ENCODE measurements at regions not wholly inside any gene's neighbourhood (a gene's known extent, or its start where the extent isn't known, plus 50 kb on each side); places are given as distances from the start of the nearest gene placed in this dataset.

DNA sequence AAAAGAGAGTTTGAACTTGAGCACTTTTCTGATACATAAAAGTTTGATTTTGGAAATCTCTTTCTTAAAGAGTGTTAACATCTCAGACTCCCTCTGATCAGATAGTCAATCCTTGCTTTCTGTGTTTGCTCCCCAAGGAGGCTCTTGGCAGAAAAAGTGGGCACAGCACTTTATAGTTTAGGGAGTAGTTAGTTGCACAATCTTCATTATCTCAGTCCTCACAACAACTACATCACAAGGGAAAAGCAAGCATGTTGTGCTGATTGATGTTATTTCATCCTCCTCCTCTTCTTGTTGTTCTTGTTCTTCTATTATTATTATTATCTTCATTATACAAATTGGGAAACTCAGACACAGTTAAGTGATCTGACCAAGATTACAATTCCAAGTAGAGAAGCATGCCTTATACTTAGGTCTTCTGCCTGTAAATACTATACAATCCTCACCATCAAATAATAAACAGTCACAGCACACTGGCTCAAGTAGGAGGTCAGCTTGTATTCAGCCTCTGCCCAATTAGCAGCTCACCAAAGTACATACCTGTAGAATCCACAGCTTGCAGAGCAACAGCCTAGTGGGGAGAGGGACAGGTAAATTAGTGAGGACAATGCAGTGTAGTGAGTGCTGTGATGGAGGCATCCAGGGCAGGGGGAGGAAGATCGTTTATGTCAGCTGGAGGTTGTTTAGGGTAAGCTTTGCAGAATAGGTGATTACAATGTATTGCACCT is 304.1 kb upstream of the MME start:
- Histone ChIP-seq H3K9me3 (ENCODE audit: low read length) (no peaks in the 10 kb centered on the region), H4K20me1 (ENCODE audit: insufficient read depth) (no peaks in the 10 kb centered on the region), H3K4me3 (ENCODE audit: low read length) (peak overlapping the region; percentile 14), H3K79me2 (replicated peaks; ENCODE audit: insufficient read depth, low read length) (no peaks in the 10 kb centered on the region), H3K27me3 (ENCODE audit: insufficient read depth, low read depth, low read length) (no peaks in the 10 kb centered on the region), H3K9me2 (ENCODE audit: insufficient read depth, low read length) (no peaks in the 10 kb centered on the region), H3K4me2 (ENCODE audit: low read length) (peak overlapping the region; percentile 13), H2AFZ (ENCODE audit: low read depth, low read length) (no peak overlapping the region), H3K27ac (ENCODE audit: low read length) (no peak overlapping the region), H3K36me3 (ENCODE audit: insufficient read depth, low read length) (no peaks in the 10 kb centered on the region), H3F3A (ENCODE audit: insufficient read depth, low read length, poor library complexity, severe bottlenecking) (no peaks in the 10 kb centered on the region), H3K9ac (ENCODE audit: low read length) (no peak overlapping the region)
- TF ChIP-seq EP300 (conservative IDR thresholded peaks at IDR 0.05; ENCODE audit: poor library complexity, severe bottlenecking) = no peak
- TF ChIP-seq POLR2AphosphoS5 (IDR thresholded peaks at IDR 0.05) = no peak
- no peak for TF ChIP-seq RAD21 (conservative IDR thresholded peaks at IDR 0.05)
- TF ChIP-seq EZH2 (IDR thresholded peaks at IDR 0.05; ENCODE audit: borderline replicate concordance, insufficient read depth, low read length, poor library complexity, severe bottlenecking) = no peak
- no peak for TF ChIP-seq MXI1 (conservative IDR thresholded peaks at IDR 0.05; ENCODE audit: poor library complexity, severe bottlenecking)
- no peak for TF ChIP-seq TAF1 (IDR thresholded peaks at IDR 0.05; ENCODE audit: low read depth)
- TF ChIP-seq, protein P1, sequence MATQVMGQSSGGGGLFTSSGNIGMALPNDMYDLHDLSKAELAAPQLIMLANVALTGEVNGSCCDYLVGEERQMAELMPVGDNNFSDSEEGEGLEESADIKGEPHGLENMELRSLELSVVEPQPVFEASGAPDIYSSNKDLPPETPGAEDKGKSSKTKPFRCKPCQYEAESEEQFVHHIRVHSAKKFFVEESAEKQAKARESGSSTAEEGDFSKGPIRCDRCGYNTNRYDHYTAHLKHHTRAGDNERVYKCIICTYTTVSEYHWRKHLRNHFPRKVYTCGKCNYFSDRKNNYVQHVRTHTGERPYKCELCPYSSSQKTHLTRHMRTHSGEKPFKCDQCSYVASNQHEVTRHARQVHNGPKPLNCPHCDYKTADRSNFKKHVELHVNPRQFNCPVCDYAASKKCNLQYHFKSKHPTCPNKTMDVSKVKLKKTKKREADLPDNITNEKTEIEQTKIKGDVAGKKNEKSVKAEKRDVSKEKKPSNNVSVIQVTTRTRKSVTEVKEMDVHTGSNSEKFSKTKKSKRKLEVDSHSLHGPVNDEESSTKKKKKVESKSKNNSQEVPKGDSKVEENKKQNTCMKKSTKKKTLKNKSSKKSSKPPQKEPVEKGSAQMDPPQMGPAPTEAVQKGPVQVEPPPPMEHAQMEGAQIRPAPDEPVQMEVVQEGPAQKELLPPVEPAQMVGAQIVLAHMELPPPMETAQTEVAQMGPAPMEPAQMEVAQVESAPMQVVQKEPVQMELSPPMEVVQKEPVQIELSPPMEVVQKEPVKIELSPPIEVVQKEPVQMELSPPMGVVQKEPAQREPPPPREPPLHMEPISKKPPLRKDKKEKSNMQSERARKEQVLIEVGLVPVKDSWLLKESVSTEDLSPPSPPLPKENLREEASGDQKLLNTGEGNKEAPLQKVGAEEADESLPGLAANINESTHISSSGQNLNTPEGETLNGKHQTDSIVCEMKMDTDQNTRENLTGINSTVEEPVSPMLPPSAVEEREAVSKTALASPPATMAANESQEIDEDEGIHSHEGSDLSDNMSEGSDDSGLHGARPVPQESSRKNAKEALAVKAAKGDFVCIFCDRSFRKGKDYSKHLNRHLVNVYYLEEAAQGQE (IDR thresholded peaks at IDR 0.05; ENCODE audit: borderline replicate concordance) = no peak
- TF ChIP-seq SMC3 (conservative IDR thresholded peaks at IDR 0.05; ENCODE audit: poor library complexity) = no peak
- TF ChIP-seq, protein P2, sequence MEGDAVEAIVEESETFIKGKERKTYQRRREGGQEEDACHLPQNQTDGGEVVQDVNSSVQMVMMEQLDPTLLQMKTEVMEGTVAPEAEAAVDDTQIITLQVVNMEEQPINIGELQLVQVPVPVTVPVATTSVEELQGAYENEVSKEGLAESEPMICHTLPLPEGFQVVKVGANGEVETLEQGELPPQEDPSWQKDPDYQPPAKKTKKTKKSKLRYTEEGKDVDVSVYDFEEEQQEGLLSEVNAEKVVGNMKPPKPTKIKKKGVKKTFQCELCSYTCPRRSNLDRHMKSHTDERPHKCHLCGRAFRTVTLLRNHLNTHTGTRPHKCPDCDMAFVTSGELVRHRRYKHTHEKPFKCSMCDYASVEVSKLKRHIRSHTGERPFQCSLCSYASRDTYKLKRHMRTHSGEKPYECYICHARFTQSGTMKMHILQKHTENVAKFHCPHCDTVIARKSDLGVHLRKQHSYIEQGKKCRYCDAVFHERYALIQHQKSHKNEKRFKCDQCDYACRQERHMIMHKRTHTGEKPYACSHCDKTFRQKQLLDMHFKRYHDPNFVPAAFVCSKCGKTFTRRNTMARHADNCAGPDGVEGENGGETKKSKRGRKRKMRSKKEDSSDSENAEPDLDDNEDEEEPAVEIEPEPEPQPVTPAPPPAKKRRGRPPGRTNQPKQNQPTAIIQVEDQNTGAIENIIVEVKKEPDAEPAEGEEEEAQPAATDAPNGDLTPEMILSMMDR (IDR thresholded peaks at IDR 0.05; ENCODE audit: poor library complexity, severe bottlenecking) = no peak

DNA sequence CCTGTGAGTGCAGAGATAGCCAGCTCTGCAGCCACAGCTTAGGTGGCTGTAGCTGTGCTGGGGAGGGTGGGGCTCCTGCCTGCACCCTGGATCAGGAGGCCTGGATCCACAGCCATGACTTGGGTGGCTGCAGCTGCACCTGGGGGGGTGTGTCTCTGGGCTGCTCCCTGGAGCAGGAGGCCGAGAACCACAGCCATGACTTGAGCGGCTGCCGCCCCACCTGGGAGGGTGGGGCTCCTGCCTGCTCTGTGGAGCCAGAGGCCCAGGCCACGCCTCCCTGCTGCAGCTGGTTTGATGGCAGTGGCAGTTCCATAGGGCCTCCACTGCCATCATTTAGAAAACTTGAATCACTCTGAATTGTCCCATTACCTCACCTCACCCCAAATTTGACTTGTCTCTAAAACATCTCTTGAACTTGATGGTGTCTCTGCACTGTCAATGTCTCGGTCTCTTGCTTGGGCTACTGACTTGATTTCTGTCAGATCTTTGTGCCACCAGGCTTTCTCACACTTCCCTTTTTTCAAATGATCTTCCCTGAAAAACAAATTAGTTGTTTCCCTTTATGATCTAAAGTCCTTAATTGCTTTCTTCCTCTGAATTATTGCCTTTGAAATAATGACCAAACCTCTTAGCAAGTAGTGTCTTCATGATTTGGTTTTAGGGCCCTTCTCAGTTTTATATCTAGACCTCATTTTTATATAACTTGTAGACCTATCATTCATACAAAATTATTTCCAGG is 313.2 kb upstream of the MME start:
- no peak overlapping the region for H2AFZ ChIP-seq (ENCODE audit: low read depth, low read length)
- TF ChIP-seq SMC3 (conservative IDR thresholded peaks at IDR 0.05; ENCODE audit: poor library complexity) (no peak), TAF1 (IDR thresholded peaks at IDR 0.05; ENCODE audit: low read depth) (no peak), RAD21 (conservative IDR thresholded peaks at IDR 0.05) (no peak), MXI1 (conservative IDR thresholded peaks at IDR 0.05; ENCODE audit: poor library complexity, severe bottlenecking) (no peak), POLR2AphosphoS5 (IDR thresholded peaks at IDR 0.05) (no peak), EZH2 (IDR thresholded peaks at IDR 0.05; ENCODE audit: borderline replicate concordance, insufficient read depth, low read length, poor library complexity, severe bottlenecking) (no peak), EP300 (conservative IDR thresholded peaks at IDR 0.05; ENCODE audit: poor library complexity, severe bottlenecking) (no peak)
- TF ChIP-seq, protein P1 (IDR thresholded peaks at IDR 0.05; ENCODE audit: borderline replicate concordance) = no peak
- TF ChIP-seq, protein P2 (IDR thresholded peaks at IDR 0.05; ENCODE audit: poor library complexity, severe bottlenecking) = no peak
- H3K36me3 ChIP-seq (ENCODE audit: insufficient read depth, low read length) = no peaks in the 10 kb centered on the region
- no peak overlapping the region for H3K27ac ChIP-seq (ENCODE audit: low read length)
- no peaks in the 10 kb centered on the region for H3K9me3 ChIP-seq (ENCODE audit: low read length)
- no peaks in the 10 kb centered on the region for H3K9me2 ChIP-seq (ENCODE audit: insufficient read depth, low read length)
- H3K9ac ChIP-seq (ENCODE audit: low read length) = no peak overlapping the region
- no peaks in the 10 kb centered on the region for H4K20me1 ChIP-seq (ENCODE audit: insufficient read depth)
- no peaks in the 10 kb centered on the region for H3K27me3 ChIP-seq (ENCODE audit: insufficient read depth, low read depth, low read length)
- H3K4me2 ChIP-seq (ENCODE audit: low read length) = no peak overlapping the region
- H3F3A ChIP-seq (ENCODE audit: insufficient read depth, low read length, poor library complexity, severe bottlenecking) = no peaks in the 10 kb centered on the region
- no peak overlapping the region for H3K4me3 ChIP-seq (ENCODE audit: low read length)
- H3K79me2 ChIP-seq (replicated peaks; ENCODE audit: insufficient read depth, low read length) = no peaks in the 10 kb centered on the region

Measured in neural cell (in vitro differentiated cells).